GM18498 (cell line): ENCODE measurements at regions not wholly inside any gene's neighbourhood (a gene's known extent, or its start where the extent isn't known, plus 50 kb on each side); places are given as distances from the start of the nearest gene placed in this dataset.

Source experiments
- ATAC-seq: cut with Tn5 transposase; IDR thresholded peaks from one replicate; pipeline ENCODE4 v1.9.1; 2021; ENCODE audit warnings: mild to moderate bottlenecking, moderate library complexity; ENCODE audit not compliant: unreplicated experiment

GRCh38 chr2:207473049-207473930, 56.5 kb upstream of the CREB1 start:
- peak; percentile 48 for ATAC-seq

DNA sequence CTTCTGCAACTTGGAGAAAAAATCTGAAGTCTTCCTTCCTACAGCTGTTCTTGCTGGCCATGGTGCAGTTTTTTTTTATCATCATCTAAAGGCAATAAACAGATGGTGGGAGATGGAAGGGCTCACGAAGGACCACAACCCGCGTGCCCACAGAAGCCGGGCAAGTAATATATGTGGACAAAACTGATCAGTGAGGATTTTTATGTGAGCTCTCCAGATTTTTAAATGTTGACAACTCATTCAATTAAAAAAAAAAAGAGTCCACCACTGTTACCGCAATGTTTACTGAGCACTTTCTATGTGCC, 55.9 kb upstream of the CREB1 start:
- no peak for ATAC-seq

- no peak for ATAC-seq
Measured at GRCh38 chr2:207474863-207475485, 54.8 kb upstream of the CREB1 start.

DNA sequence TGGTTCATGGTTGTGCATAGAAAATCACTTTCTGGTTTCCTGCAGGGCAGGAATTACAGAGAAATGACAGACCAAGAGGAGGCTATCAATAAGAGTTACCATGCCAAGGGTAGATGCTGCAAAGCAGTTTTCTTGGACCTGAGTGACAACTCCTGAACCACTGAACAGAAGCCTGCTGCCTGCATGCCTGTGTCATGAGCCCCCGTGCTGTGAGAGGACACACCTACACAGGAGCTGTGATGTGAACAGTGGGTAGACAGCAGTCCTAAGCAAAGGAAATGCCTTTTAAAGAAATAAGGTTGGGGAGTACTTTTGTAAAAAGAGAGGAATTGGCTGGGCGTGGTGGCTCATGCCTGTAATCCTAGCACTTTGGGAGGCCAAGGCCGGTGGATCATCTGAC, 54.2 kb upstream of the CREB1 start:
- ATAC-seq = no peak

DNA sequence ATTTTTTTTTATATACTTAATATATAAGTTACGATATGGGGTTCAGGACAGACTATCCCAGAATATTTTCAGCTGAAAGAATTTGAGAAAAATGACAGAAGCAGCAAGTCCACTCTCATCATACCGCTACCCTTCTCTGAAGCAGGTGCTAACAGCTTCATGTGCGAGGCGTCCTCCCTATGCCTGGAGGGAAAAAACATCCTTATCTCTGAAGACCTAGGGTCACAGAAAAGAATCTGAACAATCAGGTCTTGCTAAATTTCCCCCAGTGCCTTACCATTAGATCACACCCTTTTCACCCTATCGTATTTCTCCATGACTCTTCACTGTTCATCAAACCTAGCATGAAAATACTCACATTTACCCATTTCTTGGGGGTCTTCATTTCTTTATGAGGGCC, 51.9 kb upstream of the CREB1 start:
- ATAC-seq = no peak

DNA sequence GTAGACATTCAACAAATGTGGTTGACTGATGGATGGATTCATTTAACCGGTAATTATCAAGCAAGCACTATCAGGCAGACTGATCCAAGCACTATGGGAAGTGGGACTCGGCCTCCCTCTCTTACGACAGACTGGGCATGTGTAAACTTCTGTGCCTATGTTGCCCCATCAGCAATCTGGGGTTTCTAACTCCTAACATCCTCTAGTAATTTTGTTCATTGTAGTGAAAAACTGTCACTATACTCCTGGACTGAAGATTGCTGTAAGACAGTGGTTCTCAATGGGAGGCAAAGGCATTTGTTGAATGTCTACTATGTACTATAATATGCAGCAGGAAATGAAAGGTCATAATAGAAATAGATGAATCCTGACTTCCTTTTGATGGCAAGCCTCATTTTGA, 51.2 kb upstream of the CREB1 start:
- ATAC-seq = no peak

GRCh38 chr2:207479198-207479785, 50.5 kb upstream of the CREB1 start:
- ATAC-seq = no peak
